Epithelial cell of proximal tubule (primary cell): ENCODE measurements at regions not wholly inside any gene's neighbourhood (a gene's known extent, or its start where the extent isn't known, plus 50 kb on each side); places are given as distances from the start of the nearest gene placed in this dataset.
"Not testable (repeated sequence)": the region's sequence is repeated elsewhere in the genome, so short reads cannot be mapped to it uniquely, and the experiment has no call there.

ENCODE experiments used
- DNase-seq: peaks from one replicate; pipeline ENCODE4 v3.0.0-alpha.2; 2011; ENCODE audit warnings: low read depth
- H3K4me3 ChIP-seq: 2 replicates; pipeline ENCODE4 v1.5.1; 2011; ENCODE audit warnings: low read depth, mild to moderate bottlenecking, low read length
- TF ChIP-seq, protein P1 (sequence below): conservative IDR thresholded peaks from 2 replicates; pipeline ENCODE4 v1.5.1; 2012; ENCODE audit warnings: low read depth, mild to moderate bottlenecking, low read length

GRCh38 chr12:131413006-131413405, 297.9 kb upstream of the SFSWAP start:
- TF ChIP-seq, protein P1, sequence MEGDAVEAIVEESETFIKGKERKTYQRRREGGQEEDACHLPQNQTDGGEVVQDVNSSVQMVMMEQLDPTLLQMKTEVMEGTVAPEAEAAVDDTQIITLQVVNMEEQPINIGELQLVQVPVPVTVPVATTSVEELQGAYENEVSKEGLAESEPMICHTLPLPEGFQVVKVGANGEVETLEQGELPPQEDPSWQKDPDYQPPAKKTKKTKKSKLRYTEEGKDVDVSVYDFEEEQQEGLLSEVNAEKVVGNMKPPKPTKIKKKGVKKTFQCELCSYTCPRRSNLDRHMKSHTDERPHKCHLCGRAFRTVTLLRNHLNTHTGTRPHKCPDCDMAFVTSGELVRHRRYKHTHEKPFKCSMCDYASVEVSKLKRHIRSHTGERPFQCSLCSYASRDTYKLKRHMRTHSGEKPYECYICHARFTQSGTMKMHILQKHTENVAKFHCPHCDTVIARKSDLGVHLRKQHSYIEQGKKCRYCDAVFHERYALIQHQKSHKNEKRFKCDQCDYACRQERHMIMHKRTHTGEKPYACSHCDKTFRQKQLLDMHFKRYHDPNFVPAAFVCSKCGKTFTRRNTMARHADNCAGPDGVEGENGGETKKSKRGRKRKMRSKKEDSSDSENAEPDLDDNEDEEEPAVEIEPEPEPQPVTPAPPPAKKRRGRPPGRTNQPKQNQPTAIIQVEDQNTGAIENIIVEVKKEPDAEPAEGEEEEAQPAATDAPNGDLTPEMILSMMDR = no peak
- DNase-seq = no peak
- H3K4me3 ChIP-seq = no peak overlapping the region

DNA sequence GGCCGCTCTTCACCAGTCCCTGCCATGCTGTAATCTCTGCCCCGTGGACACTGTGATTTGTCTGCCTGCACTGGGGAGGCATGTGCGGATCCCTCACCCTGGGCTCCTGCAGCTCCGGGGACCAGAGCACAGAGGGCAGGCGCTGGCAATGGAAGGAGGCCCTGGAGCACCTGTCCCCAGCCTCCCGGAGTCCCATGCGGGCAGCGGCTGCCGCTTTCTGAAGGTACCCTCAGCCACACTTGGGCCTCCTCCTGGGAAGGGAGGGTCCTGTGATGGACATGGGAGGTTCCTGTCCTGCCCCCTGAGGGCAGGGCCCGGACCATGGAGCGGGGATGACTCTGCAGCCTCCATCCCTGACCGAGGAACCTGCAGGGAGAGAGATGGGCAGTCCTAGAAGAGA, 297.4 kb upstream of the SFSWAP start:
- TF ChIP-seq, protein P1 = no peak

DNA sequence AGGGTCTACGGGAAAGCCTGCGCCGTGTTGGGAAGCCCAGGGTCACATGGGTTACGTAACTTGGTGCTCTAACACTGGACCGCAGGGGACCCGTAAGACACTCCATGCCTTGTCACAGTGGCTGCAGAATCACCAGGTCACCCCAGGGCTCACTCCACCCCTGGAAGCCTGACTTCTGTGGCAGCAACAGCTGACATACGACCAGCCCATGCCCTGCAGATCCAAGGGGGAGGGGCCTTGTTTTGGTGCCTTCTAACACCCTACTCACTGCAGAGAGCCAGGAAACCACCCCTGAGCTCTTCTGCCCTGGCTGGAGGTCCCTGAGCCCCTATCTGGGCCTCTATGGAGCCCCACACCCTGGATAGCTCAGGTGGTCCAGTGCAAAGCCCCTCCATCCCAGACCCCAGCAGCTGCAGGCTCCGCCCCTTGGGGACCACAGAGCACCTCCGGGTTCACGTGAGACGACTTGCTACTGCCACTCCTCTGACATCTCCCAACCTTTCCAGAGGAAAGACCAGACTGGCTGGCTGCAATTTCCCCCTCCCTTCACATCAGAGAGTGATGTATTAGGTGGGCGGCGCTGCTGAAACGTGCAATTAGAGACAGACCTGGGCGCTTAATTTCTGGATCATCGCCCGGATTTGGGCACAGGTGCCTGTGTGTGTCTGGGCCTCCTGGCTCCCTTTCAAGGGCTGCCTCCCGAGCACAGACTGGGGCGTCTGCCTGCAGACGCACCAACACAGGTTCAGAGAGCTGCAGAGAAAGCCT, 296.6 kb upstream of the SFSWAP start:
- H3K4me3 ChIP-seq, DNase-seq: not testable (repeated sequence)

More for the DNA sequence above, 297.4 kb upstream of the SFSWAP start:
- H3K4me3 ChIP-seq = no peak overlapping the region
- DNase-seq = no peak

DNA sequence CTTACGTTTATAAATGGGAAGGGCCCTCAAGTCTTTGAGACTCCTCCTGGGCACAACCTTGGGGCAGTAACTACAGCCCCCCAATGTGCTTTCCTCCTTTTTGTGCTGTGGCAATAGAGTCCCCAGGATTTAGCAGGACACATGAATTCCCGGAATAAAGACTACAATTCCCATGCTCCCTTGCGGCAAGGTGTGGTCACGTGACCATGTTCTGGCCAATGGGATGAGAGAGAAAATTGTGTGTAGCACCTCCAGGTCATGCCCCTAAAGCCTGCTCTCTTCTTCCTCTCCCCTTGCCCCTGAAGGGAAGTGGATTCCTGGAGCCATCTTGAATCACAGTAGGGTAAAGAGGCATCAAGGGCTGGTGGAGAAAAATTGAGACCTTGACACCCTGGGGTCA, 295.1 kb upstream of the SFSWAP start:
- DNase-seq = no peak

DNA sequence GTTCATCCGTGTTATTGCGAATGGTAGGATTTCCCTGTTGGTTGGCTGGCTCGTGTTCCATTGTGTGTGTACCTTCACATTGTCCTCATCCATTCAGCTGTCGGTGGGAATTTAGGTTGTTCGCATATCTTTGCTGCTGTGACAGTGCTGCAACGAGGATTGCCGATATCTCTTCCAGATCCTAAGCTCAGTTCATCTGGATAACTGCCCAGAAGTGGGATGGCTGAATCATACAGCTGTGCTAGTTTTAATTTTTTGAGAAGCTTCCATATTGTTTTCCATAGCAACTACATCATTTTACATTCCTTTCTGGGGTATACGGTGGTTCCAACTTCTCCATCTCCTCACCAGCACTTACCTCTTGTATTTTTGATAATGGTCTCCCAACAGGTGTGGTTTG, 292.8 kb upstream of the SFSWAP start:
- H3K4me3 ChIP-seq = no peak overlapping the region
- TF ChIP-seq, protein P1 = no peak
- DNase-seq = no peak

More for the DNA sequence above, 295.1 kb upstream of the SFSWAP start:
- H3K4me3 ChIP-seq = no peak overlapping the region
- TF ChIP-seq, protein P1 = no peak

DNA sequence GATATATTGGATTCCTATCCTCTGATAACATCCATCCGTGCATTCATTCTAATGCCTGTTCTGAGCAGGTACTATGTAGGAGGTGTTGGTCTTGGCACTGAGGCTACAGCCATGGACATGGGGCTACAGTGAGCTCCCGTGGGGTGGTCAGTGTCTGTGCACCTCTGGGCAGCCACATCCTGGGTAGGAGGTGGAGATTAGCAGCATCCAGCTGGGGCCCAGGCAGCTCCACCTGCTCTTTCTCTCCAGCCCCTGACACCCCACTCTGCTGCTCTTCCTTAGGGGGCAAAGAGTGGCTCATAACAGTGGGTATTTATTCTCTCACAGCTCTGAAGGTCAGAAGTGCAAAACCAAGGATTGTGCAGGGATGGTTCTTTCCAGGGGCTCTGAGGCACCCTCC, 292.0 kb upstream of the SFSWAP start:
- DNase-seq = no peak
- TF ChIP-seq, protein P1 = no peak
- no peak overlapping the region for H3K4me3 ChIP-seq

DNA sequence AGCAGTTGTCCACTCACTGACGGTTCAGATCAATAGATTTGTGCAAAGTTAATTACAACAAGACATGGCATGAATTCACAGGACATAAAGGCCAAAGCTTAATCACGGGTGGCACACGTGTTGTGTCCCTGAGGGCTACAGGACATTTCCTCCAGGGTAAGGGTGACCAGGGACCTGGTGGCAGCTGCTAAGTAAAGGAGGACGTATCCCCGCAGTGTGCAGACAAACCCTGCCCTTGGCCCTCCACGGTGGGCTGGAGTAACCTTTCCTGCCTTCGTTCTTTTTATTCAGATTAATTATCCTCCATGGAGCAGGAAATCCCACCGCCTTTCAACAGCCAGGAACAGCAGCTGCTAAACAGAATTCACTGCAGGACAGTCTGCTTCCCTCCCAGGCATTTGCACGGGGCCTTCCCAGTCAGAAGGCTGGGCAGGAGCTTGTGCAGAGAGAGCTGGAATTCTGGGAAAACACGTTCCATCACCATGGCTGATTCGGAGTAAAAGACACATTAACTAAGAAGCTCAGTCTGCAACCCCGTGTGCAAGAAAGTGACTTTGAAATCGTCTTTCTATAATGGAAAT, 289.9 kb upstream of the SFSWAP start:
- no peak overlapping the region for H3K4me3 ChIP-seq
- TF ChIP-seq, protein P1 = no peak
- DNase-seq = no peak
